Keratinocyte (primary cell): ENCODE measurements at regions not wholly inside any gene's neighbourhood (a gene's known extent, or its start where the extent isn't known, plus 50 kb on each side); places are given as distances from the start of the nearest gene placed in this dataset.

ENCODE experiments used
- EZH2 ChIP-seq: IDR thresholded peaks from one replicate; pipeline ENCODE4 v1.6.1; 2012; ENCODE audit warnings: inconsistent platforms, mild to moderate bottlenecking, low read length, moderate library complexity
- TF ChIP-seq, protein P1 (sequence below), 3 experiments: IDR thresholded peaks in 1 of 3; conservative IDR thresholded peaks in 1 of 3; optimal IDR thresholded peaks in 1 of 3; 2 replicates in 2 of 3; 3 replicates in 1 of 3; pipeline versions ENCODE3 to v1.5.1; 2011; ENCODE audit warnings: low read length in 3 of 3, mild to moderate bottlenecking in 3 of 3, moderate library complexity in 2 of 3, control low read depth in 1 of 3, inconsistent platforms in 1 of 3; ENCODE audit not compliant: insufficient read depth in 2 of 3; ENCODE audit errors: extremely low read depth in 1 of 3

DNA sequence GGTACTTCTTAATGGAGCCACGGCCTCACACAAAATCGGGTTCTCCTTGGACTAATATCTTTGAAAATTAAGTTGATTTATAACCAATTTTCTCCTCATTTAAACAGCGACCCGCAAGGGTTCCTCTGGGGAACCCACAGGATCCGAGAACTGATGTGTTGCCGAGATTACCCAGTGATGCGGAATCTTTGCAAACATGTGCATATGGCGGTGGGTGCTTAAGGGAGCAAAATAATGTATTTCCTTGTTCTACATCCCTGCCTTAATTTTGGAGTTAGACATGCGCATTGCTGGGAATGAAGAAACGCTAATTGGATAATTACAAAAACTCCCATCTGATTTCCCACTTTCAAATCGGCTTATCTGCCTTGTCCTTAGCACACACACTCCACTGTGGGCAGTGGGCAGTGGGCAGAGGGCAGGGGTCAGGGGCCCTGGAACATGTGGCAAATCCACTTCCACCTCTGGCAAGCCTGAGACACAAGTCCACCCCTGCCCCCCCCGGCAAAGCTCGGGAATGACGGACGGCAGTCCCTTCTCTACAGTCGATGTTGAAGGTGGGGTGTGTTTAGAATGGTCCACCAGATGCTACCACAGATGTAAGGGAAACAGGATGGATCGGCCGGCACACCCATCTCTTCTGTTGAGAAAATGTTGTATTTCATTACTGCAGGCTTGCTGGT is 137.4 kb upstream of the CDH4 start:
- TF ChIP-seq, protein P1, sequence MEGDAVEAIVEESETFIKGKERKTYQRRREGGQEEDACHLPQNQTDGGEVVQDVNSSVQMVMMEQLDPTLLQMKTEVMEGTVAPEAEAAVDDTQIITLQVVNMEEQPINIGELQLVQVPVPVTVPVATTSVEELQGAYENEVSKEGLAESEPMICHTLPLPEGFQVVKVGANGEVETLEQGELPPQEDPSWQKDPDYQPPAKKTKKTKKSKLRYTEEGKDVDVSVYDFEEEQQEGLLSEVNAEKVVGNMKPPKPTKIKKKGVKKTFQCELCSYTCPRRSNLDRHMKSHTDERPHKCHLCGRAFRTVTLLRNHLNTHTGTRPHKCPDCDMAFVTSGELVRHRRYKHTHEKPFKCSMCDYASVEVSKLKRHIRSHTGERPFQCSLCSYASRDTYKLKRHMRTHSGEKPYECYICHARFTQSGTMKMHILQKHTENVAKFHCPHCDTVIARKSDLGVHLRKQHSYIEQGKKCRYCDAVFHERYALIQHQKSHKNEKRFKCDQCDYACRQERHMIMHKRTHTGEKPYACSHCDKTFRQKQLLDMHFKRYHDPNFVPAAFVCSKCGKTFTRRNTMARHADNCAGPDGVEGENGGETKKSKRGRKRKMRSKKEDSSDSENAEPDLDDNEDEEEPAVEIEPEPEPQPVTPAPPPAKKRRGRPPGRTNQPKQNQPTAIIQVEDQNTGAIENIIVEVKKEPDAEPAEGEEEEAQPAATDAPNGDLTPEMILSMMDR (optimal IDR thresholded peaks at IDR 0.05 in 1 of 3, IDR thresholded peaks at IDR 0.05 in 1 of 3, conservative IDR thresholded peaks at IDR 0.05 in 1 of 3; ENCODE audit: extremely low read depth in 1 of 3, insufficient read depth in 2 of 3, low read length in 3 of 3) = no peak
- TF ChIP-seq EZH2 = no peak
